ENCODE measurements at regions not wholly inside any gene's neighbourhood (a gene's known extent, or its start where the extent isn't known, plus 50 kb on each side); places are given as distances from the start of the nearest gene placed in this dataset.

DNA sequence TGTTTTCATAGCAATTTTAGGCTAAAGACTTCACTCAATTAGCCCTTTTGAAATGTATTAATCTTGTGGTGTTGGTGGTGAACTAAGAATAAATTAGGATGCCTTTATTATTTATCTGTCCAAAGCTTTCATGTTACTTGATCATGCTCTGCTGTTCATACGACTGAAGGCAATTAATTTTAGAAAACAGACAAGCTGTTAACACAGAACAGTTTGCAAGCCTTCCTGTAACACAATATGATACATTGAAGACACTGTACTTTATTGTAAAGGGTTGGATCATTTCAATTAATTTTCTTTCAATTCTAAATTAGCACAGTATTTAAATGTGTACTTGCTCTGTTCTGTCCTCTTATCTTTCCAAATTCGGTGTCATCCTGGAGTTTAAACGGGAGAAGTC lies 794.3 kb upstream of the MIR17HG start:
- no peak overlapping the region for H3K9ac ChIP-seq (ENCODE audit: low read depth, low read length)
- 0 out of 2 replicates have a peak, but pooled peaks cover 4% of the 10 kb centered on the region for H3K9me3 ChIP-seq (ENCODE audit: control insufficient read depth, insufficient read depth, low read length)
- no peaks in the 10 kb centered on the region for H3K4me1 ChIP-seq (ENCODE audit: insufficient read depth, low read length)
- no peaks in the 10 kb centered on the region for H3K36me3 ChIP-seq (ENCODE audit: insufficient read depth, low read length)

GRCh38 chr13:90557626-90558025 lies 789.9 kb upstream of the MIR17HG start:
- no peaks in the 10 kb centered on the region for H3K4me1 ChIP-seq (ENCODE audit: insufficient read depth, low read length)
- H3K9me3 ChIP-seq (ENCODE audit: control insufficient read depth, insufficient read depth, low read length) = no peaks in the 10 kb centered on the region
- H3K36me3 ChIP-seq (ENCODE audit: insufficient read depth, low read length) = no peaks in the 10 kb centered on the region
- H3K9ac ChIP-seq (ENCODE audit: low read depth, low read length) = no peak overlapping the region

GRCh38 chr13:90562443-90562842 lies 785.0 kb upstream of the MIR17HG start:
- H3K4me1 ChIP-seq (ENCODE audit: insufficient read depth, low read length) = no peaks in the 10 kb centered on the region
- H3K36me3 ChIP-seq (ENCODE audit: insufficient read depth, low read length) = no peaks in the 10 kb centered on the region
- H3K9me3 ChIP-seq (ENCODE audit: control insufficient read depth, insufficient read depth, low read length) = no peaks in the 10 kb centered on the region
- H3K9ac ChIP-seq (ENCODE audit: low read depth, low read length) = no peak overlapping the region

- Histone ChIP-seq H3K36me3 (ENCODE audit: insufficient read depth, low read length) (no peaks in the 10 kb centered on the region), H3K4me1 (ENCODE audit: insufficient read depth, low read length) (no peaks in the 10 kb centered on the region), H3K9me3 (ENCODE audit: control insufficient read depth, insufficient read depth, low read length) (no peaks in the 10 kb centered on the region), H3K9ac (ENCODE audit: low read depth, low read length) (no peak overlapping the region)
Measured at GRCh38 chr13:90564096-90564495, 783.4 kb upstream of the MIR17HG start.

DNA sequence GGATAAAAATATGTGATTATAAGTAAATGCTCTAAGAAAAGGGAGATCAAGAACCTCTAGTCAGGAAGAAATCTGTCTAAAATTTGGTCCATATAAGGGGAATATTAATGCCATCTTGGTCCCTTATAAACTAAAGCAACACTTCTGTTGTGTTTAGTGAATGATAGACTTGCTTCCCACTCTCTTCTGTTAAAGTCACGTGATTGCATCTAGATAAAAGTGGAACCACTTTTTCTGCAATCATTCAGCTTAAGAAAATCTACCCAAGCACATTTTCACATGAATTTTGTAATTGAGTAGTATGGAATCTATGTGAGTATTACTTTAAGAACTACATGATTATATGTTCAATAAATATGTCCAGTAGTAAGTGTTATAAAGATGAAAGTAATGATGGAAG lies 782.9 kb upstream of the MIR17HG start:
- Histone ChIP-seq H3K9ac (ENCODE audit: low read depth, low read length) (no peak overlapping the region), H3K36me3 (ENCODE audit: insufficient read depth, low read length) (no peaks in the 10 kb centered on the region), H3K4me1 (ENCODE audit: insufficient read depth, low read length) (no peaks in the 10 kb centered on the region), H3K9me3 (ENCODE audit: control insufficient read depth, insufficient read depth, low read length) (no peaks in the 10 kb centered on the region)

DNA sequence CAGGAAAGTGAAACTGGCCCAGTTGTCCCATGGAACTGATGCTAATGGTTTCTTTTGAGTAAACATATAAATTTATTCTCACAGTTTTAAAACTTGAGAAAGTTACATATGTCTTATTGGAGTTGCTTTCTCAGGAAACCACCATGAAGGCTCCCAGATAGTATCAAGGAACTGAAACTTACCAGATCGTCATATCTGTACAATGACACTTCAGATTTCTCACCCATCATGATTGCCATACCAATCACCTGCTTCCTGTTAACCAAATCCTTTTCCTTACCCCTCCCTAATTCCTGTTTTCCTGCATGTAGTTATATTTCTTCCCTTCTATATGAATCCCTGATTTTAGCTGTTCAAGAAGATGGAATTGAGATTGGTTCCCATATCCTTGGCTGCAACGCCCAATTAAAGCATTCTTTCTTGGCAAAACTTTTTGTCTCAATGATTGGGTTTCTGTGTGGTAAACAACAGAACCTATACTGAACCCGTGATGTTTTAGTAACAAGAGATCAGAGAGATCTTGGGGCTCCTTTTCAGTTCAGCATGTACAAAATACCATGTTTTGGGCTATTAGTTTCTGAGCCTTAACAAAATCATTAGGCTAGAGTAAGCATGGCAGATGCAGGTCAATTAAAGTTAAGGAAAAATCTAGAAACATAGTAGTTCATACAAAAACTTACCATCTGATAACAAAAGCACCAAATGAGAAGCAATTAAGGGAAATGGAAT lies 781.3 kb upstream of the MIR17HG start:
- Histone ChIP-seq H3K9me3 (ENCODE audit: control insufficient read depth, insufficient read depth, low read length) (no peaks in the 10 kb centered on the region), H3K9ac (ENCODE audit: low read depth, low read length) (no peak overlapping the region), H3K4me1 (ENCODE audit: insufficient read depth, low read length) (no peaks in the 10 kb centered on the region), H3K36me3 (ENCODE audit: insufficient read depth, low read length) (no peaks in the 10 kb centered on the region)

- Histone ChIP-seq H3K9me3 (ENCODE audit: control insufficient read depth, insufficient read depth, low read length) (no peaks in the 10 kb centered on the region), H3K4me1 (ENCODE audit: insufficient read depth, low read length) (no peaks in the 10 kb centered on the region), H3K9ac (ENCODE audit: low read depth, low read length) (no peak overlapping the region), H3K36me3 (ENCODE audit: insufficient read depth, low read length) (no peaks in the 10 kb centered on the region)
Measured at GRCh38 chr13:90568165-90568564, 779.3 kb upstream of the MIR17HG start.

GRCh38 chr13:90576067-90576466 lies 771.4 kb upstream of the MIR17HG start:
- Histone ChIP-seq H3K4me1 (ENCODE audit: insufficient read depth, low read length) (no peaks in the 10 kb centered on the region), H3K9me3 (ENCODE audit: control insufficient read depth, insufficient read depth, low read length) (no peaks in the 10 kb centered on the region), H3K36me3 (ENCODE audit: insufficient read depth, low read length) (no peaks in the 10 kb centered on the region), H3K9ac (ENCODE audit: low read depth, low read length) (no peak overlapping the region)

DNA sequence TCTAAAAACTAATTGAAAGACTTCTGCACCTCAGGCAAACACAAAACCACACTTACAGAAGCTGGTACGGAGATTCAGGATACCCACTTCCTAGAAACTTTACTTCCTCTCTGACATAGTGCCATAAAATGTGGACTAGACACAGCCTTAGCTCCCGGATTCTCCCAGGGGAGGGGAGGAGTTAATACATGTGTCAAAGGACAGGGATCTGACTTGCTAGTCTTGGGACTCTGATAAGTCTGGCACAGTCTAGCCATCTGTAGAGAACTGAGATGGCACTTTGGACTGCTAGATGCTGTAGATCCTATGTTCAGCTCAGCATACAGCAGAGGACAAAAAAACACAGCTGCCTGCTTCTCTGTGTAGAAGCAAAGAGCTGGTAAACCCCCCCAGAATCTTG lies 769.8 kb upstream of the MIR17HG start:
- no peaks in the 10 kb centered on the region for H3K4me1 ChIP-seq (ENCODE audit: insufficient read depth, low read length)
- H3K9ac ChIP-seq (ENCODE audit: low read depth, low read length) = no peak overlapping the region
- no peaks in the 10 kb centered on the region for H3K9me3 ChIP-seq (ENCODE audit: control insufficient read depth, insufficient read depth, low read length)
- no peaks in the 10 kb centered on the region for H3K36me3 ChIP-seq (ENCODE audit: insufficient read depth, low read length)

DNA sequence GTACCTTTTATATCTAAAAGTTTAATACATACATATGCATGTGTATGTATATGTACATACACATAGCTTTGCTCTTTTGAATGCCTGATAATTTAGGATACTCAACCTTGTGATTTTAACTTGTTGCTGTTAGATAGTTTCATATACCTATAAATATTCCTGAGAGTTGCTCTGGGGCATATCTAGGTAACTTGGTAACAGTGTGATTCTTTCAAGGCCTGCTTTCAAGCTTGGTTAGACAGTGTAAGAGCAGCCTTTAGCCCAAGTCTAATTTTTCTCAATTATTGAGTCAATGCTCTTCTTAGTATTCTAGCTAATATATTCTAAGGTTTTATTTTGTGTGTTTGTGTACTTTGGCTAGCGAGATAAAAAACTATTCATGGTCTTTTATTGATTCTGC lies 762.1 kb upstream of the MIR17HG start:
- H3K36me3 ChIP-seq (ENCODE audit: insufficient read depth, low read length) = no peaks in the 10 kb centered on the region
- H3K9me3 ChIP-seq (ENCODE audit: control insufficient read depth, insufficient read depth, low read length) = no peaks in the 10 kb centered on the region

GRCh38 chr13:90591260-90591926 lies 756.1 kb upstream of the MIR17HG start:
- peaks cover 5% of the 10 kb centered on the region; the same call in 1 of the 2 replicates for H3K4me1 ChIP-seq (ENCODE audit: insufficient read depth, low read length)
- H3K9me3 ChIP-seq (ENCODE audit: control insufficient read depth, insufficient read depth, low read length) = no peaks in the 10 kb centered on the region
- no peak overlapping the region for H3K9ac ChIP-seq (ENCODE audit: low read depth, low read length)
- no peaks in the 10 kb centered on the region for H3K36me3 ChIP-seq (ENCODE audit: insufficient read depth, low read length)

More for the DNA sequence above, 762.1 kb upstream of the MIR17HG start:
- H3K4me1 ChIP-seq (ENCODE audit: insufficient read depth, low read length) = no peaks in the 10 kb centered on the region
- H3K9ac ChIP-seq (ENCODE audit: low read depth, low read length) = no peak overlapping the region

DNA sequence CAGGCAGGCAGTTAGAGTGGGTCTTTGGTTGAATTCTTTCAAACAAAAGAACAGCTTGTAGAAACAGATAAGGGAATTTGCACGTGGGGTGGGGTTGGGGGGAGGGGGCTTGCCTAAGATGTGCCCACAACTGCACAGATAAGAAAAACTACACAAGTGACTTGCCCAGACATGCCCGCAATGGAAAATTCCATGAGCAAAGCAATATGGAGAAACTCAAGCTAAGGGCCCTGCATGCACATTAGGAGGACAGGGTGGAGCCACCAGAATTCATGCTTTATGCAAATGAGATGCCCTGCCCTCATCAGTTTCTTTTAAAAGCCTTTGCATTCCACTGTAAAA lies 755.6 kb upstream of the MIR17HG start:
- peaks cover 5% of the 10 kb centered on the region; the same call in 1 of the 2 replicates for H3K4me1 ChIP-seq (ENCODE audit: insufficient read depth, low read length)
- H3K36me3 ChIP-seq (ENCODE audit: insufficient read depth, low read length) = no peaks in the 10 kb centered on the region
- no peak overlapping the region for H3K9ac ChIP-seq (ENCODE audit: low read depth, low read length)
- H3K9me3 ChIP-seq (ENCODE audit: control insufficient read depth, insufficient read depth, low read length) = no peaks in the 10 kb centered on the region

- H3K36me3 ChIP-seq (ENCODE audit: insufficient read depth, low read length) = no peaks in the 10 kb centered on the region
- no peaks in the 10 kb centered on the region for H3K9me3 ChIP-seq (ENCODE audit: control insufficient read depth, insufficient read depth, low read length)
- H3K9ac ChIP-seq (ENCODE audit: low read depth, low read length) = no peak overlapping the region
Measured at GRCh38 chr13:90592943-90593342, 754.5 kb upstream of the MIR17HG start.

DNA sequence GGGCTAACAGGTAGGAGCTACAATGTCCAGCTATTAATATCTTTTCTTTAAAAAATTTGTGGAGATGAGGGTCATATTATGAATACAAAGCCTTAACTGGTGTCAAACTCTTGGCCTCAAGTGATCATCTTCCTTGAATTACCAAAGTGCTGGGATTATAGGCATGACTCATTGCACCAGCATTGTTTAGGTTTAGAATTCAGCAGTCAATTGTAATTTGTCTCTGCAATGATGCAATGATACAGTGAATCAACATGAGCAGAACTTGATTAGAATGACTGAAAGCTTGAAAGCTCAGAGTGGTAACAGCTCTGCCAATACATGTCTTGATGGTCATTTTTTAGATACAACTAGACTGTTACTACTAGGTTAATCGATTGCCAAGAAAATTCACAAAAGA lies 752.8 kb upstream of the MIR17HG start:
- Histone ChIP-seq H3K4me1 (ENCODE audit: insufficient read depth, low read length) (peaks cover 5% of the 10 kb centered on the region; the same call in 1 of the 2 replicates), H3K9me3 (ENCODE audit: control insufficient read depth, insufficient read depth, low read length) (no peaks in the 10 kb centered on the region), H3K9ac (ENCODE audit: low read depth, low read length) (no peak overlapping the region), H3K36me3 (ENCODE audit: insufficient read depth, low read length) (no peaks in the 10 kb centered on the region)

More at GRCh38 chr13:90592943-90593342, 754.5 kb upstream of the MIR17HG start:
- H3K4me1 ChIP-seq (ENCODE audit: insufficient read depth, low read length) = peaks cover 5% of the 10 kb centered on the region; the same call in 1 of the 2 replicates

DNA sequence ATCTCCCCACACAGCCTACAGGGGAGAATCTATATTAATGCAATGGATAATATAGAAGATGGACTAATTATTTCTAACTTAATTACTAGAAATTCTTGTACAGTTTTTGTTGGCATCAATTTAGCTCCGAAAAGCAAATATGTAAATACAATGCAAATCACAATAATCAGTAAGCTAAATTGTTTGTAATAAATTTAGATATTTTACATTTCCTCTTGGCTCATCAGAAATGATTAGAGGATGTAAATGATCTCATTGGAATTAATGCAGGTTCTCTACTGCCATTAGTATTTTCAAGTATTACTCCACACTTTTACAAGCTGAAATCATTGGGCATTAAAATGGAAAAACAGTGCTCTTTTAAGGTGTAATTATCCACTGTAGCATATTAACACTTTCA lies 741.8 kb upstream of the MIR17HG start:
- Histone ChIP-seq H3K4me1 (ENCODE audit: insufficient read depth, low read length) (no peaks in the 10 kb centered on the region), H3K9ac (ENCODE audit: low read depth, low read length) (no peak overlapping the region), H3K36me3 (ENCODE audit: insufficient read depth, low read length) (no peaks in the 10 kb centered on the region), H3K9me3 (ENCODE audit: control insufficient read depth, insufficient read depth, low read length) (no peaks in the 10 kb centered on the region)

Data from ES-I3 (cell line).